IMR-90 (cell line): ENCODE measurements at regions not wholly inside any gene's neighbourhood (a gene's known extent, or its start where the extent isn't known, plus 50 kb on each side); places are given as distances from the start of the nearest gene placed in this dataset.

ENCODE experiments used
- ATAC-seq: fragments of 200-7000 bp; cut with Tn5 transposase; 2 replicates; pipeline ENCODE4 v1.9.1; 2020; ENCODE audit warnings: low read depth, mild to moderate bottlenecking, moderate library complexity
- BruUV-seq: library from RNA; stranded (reverse); fragments of 400-500 nt; replicated peaks from 2 replicates; lab custom pipeline; 2021; lab: Mats Ljungman, UMichigan
- CTCF ChIA-PET: fragments of 300-600 bp; formaldehyde crosslinking; extraction: SDS; loops from one replicate; lab custom pipeline; 2021; ENCODE audit warnings: antibody characterized with exemption; lab: Yijun Ruan, JAX
- POLR2A ChIA-PET: fragments of 300-600 bp; sonication (Branson Sonifier 250); formaldehyde crosslinking; loops from one replicate; lab custom pipeline; 2022; ENCODE audit warnings: antibody characterized with exemption; ENCODE audit not compliant: unreplicated experiment; lab: Charles Lee
- DNase-seq: peaks from one replicate; pipeline ENCODE4 v3.0.0; 2013
- H2AFZ ChIP-seq: replicated peaks from 2 replicates; pipeline ENCODE3; 2013; ENCODE audit warnings: low read length, mild to moderate bottlenecking; ENCODE audit not compliant: poor library complexity
- H2AK5ac ChIP-seq: 2 replicates; pipeline ENCODE4 v1.6.1; 2013; ENCODE audit warnings: low read depth, low read length, inconsistent platforms
- H2AK9ac ChIP-seq: replicated peaks from 2 replicates; pipeline ENCODE3; 2013; ENCODE audit warnings: mild to moderate bottlenecking, low read depth, low read length, moderate library complexity; ENCODE audit not compliant: poor library complexity
- H2BK120ac ChIP-seq: 2 replicates; pipeline ENCODE4 v1.6.1; 2013; ENCODE audit warnings: low read depth, low read length, inconsistent platforms
- H2BK15ac ChIP-seq: 3 replicates; pipeline ENCODE4 v1.6.1; 2013; ENCODE audit warnings: low read depth, low read length, inconsistent platforms
- H2BK20ac ChIP-seq: 2 replicates; pipeline ENCODE4 v1.6.1; 2013; ENCODE audit warnings: low read depth, mild to moderate bottlenecking, inconsistent platforms, low read length, moderate library complexity
- H2BK5ac ChIP-seq: 2 replicates; pipeline ENCODE4 v1.6.1; 2013; ENCODE audit warnings: mild to moderate bottlenecking, low read depth, low read length, inconsistent platforms; ENCODE audit not compliant: poor library complexity, severe bottlenecking
- H3K14ac ChIP-seq: replicated peaks from 2 replicates; pipeline ENCODE4 v1.6.1; 2013; ENCODE audit warnings: low read depth, low read length, inconsistent platforms
- H3K18ac ChIP-seq: 2 replicates; pipeline ENCODE4 v1.6.1; 2013; ENCODE audit warnings: low read depth, low read length, control low read depth
- H3K23ac ChIP-seq: 2 replicates; pipeline ENCODE4 v1.6.1; 2013; ENCODE audit warnings: low read depth, low read length, inconsistent platforms
- H3K27ac ChIP-seq: 2 replicates; pipeline ENCODE4 v1.5.1; 2013; ENCODE audit warnings: mild to moderate bottlenecking, control low read depth, low read length; ENCODE audit not compliant: insufficient read depth
- H3K27me3 ChIP-seq: 2 replicates; pipeline ENCODE4 v1.6.1; 2013; ENCODE audit warnings: low read length; ENCODE audit not compliant: control insufficient read depth, insufficient read depth
- H3K36me3 ChIP-seq: 2 replicates; pipeline ENCODE4 v1.6.1; 2013; ENCODE audit warnings: low read length, mixed read lengths; ENCODE audit not compliant: control insufficient read depth, insufficient read depth
- H3K4ac ChIP-seq: 2 replicates; pipeline ENCODE4 v1.6.1; 2013; ENCODE audit warnings: low read depth, low read length, inconsistent platforms
- H3K4me1 ChIP-seq: 2 replicates; pipeline ENCODE4 v1.6.1; 2013; ENCODE audit warnings: low read length, mixed read lengths; ENCODE audit not compliant: control insufficient read depth, insufficient read depth
- H3K4me2 ChIP-seq: 2 replicates; pipeline ENCODE4 v1.6.1; 2013; ENCODE audit warnings: low read depth, mild to moderate bottlenecking, control low read depth, low read length, moderate library complexity
- H3K4me3 ChIP-seq: 2 replicates; pipeline ENCODE4 v1.5.1; 2013; ENCODE audit warnings: low read depth, mild to moderate bottlenecking, control low read depth, low read length, moderate library complexity; ENCODE audit not compliant: insufficient read depth
- H3K56ac ChIP-seq: 2 replicates; pipeline ENCODE4 v1.6.1; 2013; ENCODE audit warnings: low read length, inconsistent platforms; ENCODE audit not compliant: insufficient read depth; ENCODE audit errors: extremely low read depth
- H3K79me1 ChIP-seq, 2 experiments: 2 replicates each; pipeline ENCODE4 v1.6.1; 2013; ENCODE audit warnings: low read length in 2 of 2, inconsistent platforms in 1 of 2, low read depth in 1 of 2
- H3K9ac ChIP-seq: 2 replicates; pipeline ENCODE4 v1.6.1; 2013; ENCODE audit warnings: low read depth, low read length, control low read depth
- H3K9me1 ChIP-seq: 2 replicates; pipeline ENCODE4 v1.6.1; 2013; ENCODE audit warnings: low read length, inconsistent platforms; ENCODE audit not compliant: insufficient read depth
- H3K9me3 ChIP-seq: 2 replicates; pipeline ENCODE4 v1.6.1; 2013; ENCODE audit warnings: low read length; ENCODE audit not compliant: control insufficient read depth, insufficient read depth
- H4K20me1 ChIP-seq: 2 replicates; pipeline ENCODE4 v1.6.1; 2013; ENCODE audit warnings: low read length, inconsistent platforms; ENCODE audit not compliant: insufficient read depth
- H4K5ac ChIP-seq: 2 replicates; pipeline ENCODE4 v1.6.1; 2013; ENCODE audit warnings: mild to moderate bottlenecking, low read depth, low read length, control low read depth
- H4K8ac ChIP-seq, 2 experiments: 2 replicates each; pipeline ENCODE4 v1.6.1; 2013; ENCODE audit warnings: low read depth in 2 of 2, low read length in 2 of 2, control low read depth in 1 of 2, inconsistent platforms in 1 of 2
- H4K91ac ChIP-seq: 2 replicates; pipeline ENCODE4 v1.6.1; 2013; ENCODE audit warnings: low read depth, low read length, inconsistent platforms; ENCODE audit not compliant: insufficient read depth
- BHLHE40 ChIP-seq: fragments of 150-350 bp; IDR thresholded peaks from 2 replicates; pipeline ENCODE4 v1.6.1; 2016; ENCODE audit warnings: mild to moderate bottlenecking, low read depth, low read length
- CEBPB ChIP-seq: IDR thresholded peaks from 2 replicates; pipeline ENCODE4 v1.6.1; 2012; ENCODE audit warnings: low read depth, low read length, improper control_type of control experiment
- CHD1 ChIP-seq: IDR thresholded peaks from 2 replicates; pipeline ENCODE4 v1.6.1; 2012; ENCODE audit warnings: low read depth, low read length, improper control_type of control experiment
- FOS ChIP-seq: fragments of 150-350 bp; IDR thresholded peaks from 2 replicates; pipeline ENCODE4 v1.6.1; 2016; ENCODE audit warnings: low read depth, low read length
- MAFK ChIP-seq: IDR thresholded peaks from 2 replicates; pipeline ENCODE4 v1.6.1; 2012; ENCODE audit warnings: low read depth, low read length, improper control_type of control experiment
- MAZ ChIP-seq: IDR thresholded peaks from 2 replicates; pipeline ENCODE4 v1.6.1; 2012; ENCODE audit warnings: low read depth, mild to moderate bottlenecking, low read length, improper control_type of control experiment, moderate library complexity, borderline replicate concordance
- MXI1 ChIP-seq: IDR thresholded peaks from 2 replicates; pipeline ENCODE4 v1.6.1; 2012; ENCODE audit warnings: low read depth, mild to moderate bottlenecking, low read length, moderate library complexity, borderline replicate concordance
- NFE2L2 ChIP-seq: fragments of 150-350 bp; IDR thresholded peaks from 2 replicates; pipeline ENCODE4 v1.6.1; 2016; ENCODE audit warnings: low read depth, mild to moderate bottlenecking, low read length
- POLR2A ChIP-seq: IDR thresholded peaks from 2 replicates; pipeline ENCODE4 v1.6.1; 2012; ENCODE audit warnings: mild to moderate bottlenecking, low read depth, low read length
- RAD21 ChIP-seq: IDR thresholded peaks from 2 replicates; pipeline ENCODE4 v1.6.1; 2012; ENCODE audit warnings: low read length, improper control_type of control experiment
- RCOR1 ChIP-seq: IDR thresholded peaks from 2 replicates; pipeline ENCODE4 v1.6.1; 2012; ENCODE audit warnings: mild to moderate bottlenecking, low read length, improper control_type of control experiment; ENCODE audit not compliant: insufficient replicate concordance
- RFX5 ChIP-seq: IDR thresholded peaks from 2 replicates; pipeline ENCODE4 v1.8.0; 2012; ENCODE audit warnings: low read depth, mild to moderate bottlenecking, low read length, moderate library complexity
- SMC3 ChIP-seq: fragments of 150-350 bp; IDR thresholded peaks from 2 replicates; pipeline ENCODE4 v1.6.1; 2016; ENCODE audit warnings: low read depth, mild to moderate bottlenecking, antibody characterized with exemption, low read length, moderate library complexity
- WGBS, 2 experiments: methylation state at CpG; one replicate each; pipeline versions ENCODE4 v1.1.5 to v1.1.7; 2013; ENCODE audit warnings: missing lambda C conversion rate in 2 of 2; ENCODE audit not compliant: insufficient read length in 1 of 2; ENCODE audit errors: extremely low coverage in 2 of 2; 5-methylcytosine and 5-hydroxymethylcytosine counted together
- dilution Hi-C: fragments of 300-500 bp; cut with HindIII; formaldehyde crosslinking; loops from one replicate; pipeline ENCODE4 v1.14.3; 2018; ENCODE audit warnings: low sequenced_read_pairs; ENCODE audit not compliant: unreplicated experiment
- in situ Hi-C: fragments of 300-500 bp; cut with MboI; formaldehyde crosslinking; loops from 3 replicates; pipeline ENCODE4 v1.14.3; 2019; ENCODE audit warnings: low sequenced_read_pairs, inconsistent platforms, mixed read lengths
- intact Hi-C: fragments of 100-400 bp; cut with micrococcal nuclease; formaldehyde crosslinking; loops from 2 replicates; pipeline ENCODE4 v1.10.0; 2022
- TF ChIP-seq, protein P1 (sequence below): fragments of 150-350 bp; IDR thresholded peaks from 2 replicates; pipeline ENCODE4 v1.6.1; 2016; ENCODE audit warnings: low read depth, mild to moderate bottlenecking, low read length, moderate library complexity, borderline replicate concordance
- TF ChIP-seq, protein P2 (sequence below): conservative IDR thresholded peaks from 2 replicates; pipeline ENCODE4 v1.5.1; 2012; ENCODE audit warnings: mild to moderate bottlenecking, low read depth, low read length, improper control_type of control experiment
- TF ChIP-seq, protein P3 (sequence below): fragments of 150-350 bp; IDR thresholded peaks from 2 replicates; pipeline ENCODE4 v1.6.1; 2017; ENCODE audit warnings: mild to moderate bottlenecking, antibody characterized with exemption, low read length, low read depth

DNA sequence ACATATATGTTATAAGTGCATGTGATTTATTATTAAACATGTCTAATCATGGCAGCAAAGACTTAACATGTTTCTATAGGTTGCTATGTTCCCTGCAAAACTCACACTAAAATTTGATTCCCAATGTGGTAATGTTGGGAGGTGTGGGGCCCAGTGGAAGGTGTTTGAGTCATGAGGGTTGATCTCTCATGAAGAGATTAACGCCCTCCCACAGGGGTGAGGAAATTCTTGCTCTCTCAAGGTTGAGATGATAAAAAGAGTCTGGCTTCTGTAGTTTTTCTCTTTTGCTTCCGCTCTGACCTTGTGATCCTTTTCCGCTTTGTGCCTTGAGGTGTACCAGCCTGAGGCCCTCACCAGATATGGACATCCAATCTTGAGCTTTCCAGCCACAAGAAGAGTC is 737.5 kb upstream of the SLITRK5 start:
- Histone ChIP-seq H3K14ac (no peak overlapping the region), H3K9ac (no peak overlapping the region), H2BK5ac (no peak overlapping the region), H3K56ac (no peak overlapping the region), H2BK15ac (no peak overlapping the region), H4K20me1 (no peaks in the 10 kb centered on the region), H3K4me3 (no peak overlapping the region), H3K4ac (no peak overlapping the region), H3K27me3 (no peaks in the 10 kb centered on the region), H2BK120ac (no peak overlapping the region), H3K9me3 (no peaks in the 10 kb centered on the region), H2AK5ac (no peak overlapping the region), H3K27ac (no peak overlapping the region), H3K79me1 (no peaks in the 10 kb centered on the region), H2AK9ac (no peak overlapping the region), H3K23ac (no peak overlapping the region), H3K18ac (no peak overlapping the region), H2AFZ (no peak overlapping the region), H4K91ac (no peak overlapping the region), H3K4me1 (no peaks in the 10 kb centered on the region), H3K36me3 (no peaks in the 10 kb centered on the region), H4K5ac (no peak overlapping the region; the same call in 1 of the 2 replicates), H3K4me2 (no peak overlapping the region), H2BK20ac (no peak overlapping the region), H4K8ac (no peak overlapping the region), H3K9me1 (no peaks in the 10 kb centered on the region)
- no peak for TF ChIP-seq POLR2A
- TF ChIP-seq CHD1: no peak
- no peak for TF ChIP-seq RCOR1
- TF ChIP-seq, protein P1, sequence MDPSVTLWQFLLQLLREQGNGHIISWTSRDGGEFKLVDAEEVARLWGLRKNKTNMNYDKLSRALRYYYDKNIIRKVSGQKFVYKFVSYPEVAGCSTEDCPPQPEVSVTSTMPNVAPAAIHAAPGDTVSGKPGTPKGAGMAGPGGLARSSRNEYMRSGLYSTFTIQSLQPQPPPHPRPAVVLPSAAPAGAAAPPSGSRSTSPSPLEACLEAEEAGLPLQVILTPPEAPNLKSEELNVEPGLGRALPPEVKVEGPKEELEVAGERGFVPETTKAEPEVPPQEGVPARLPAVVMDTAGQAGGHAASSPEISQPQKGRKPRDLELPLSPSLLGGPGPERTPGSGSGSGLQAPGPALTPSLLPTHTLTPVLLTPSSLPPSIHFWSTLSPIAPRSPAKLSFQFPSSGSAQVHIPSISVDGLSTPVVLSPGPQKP: no peak
- no peak for TF ChIP-seq CEBPB
- TF ChIP-seq SMC3: no peak
- TF ChIP-seq NFE2L2: no peak
- no peak for TF ChIP-seq RAD21
- TF ChIP-seq MAFK: no peak
- TF ChIP-seq MAZ: no peak
- TF ChIP-seq MXI1: no peak
- TF ChIP-seq, protein P2, sequence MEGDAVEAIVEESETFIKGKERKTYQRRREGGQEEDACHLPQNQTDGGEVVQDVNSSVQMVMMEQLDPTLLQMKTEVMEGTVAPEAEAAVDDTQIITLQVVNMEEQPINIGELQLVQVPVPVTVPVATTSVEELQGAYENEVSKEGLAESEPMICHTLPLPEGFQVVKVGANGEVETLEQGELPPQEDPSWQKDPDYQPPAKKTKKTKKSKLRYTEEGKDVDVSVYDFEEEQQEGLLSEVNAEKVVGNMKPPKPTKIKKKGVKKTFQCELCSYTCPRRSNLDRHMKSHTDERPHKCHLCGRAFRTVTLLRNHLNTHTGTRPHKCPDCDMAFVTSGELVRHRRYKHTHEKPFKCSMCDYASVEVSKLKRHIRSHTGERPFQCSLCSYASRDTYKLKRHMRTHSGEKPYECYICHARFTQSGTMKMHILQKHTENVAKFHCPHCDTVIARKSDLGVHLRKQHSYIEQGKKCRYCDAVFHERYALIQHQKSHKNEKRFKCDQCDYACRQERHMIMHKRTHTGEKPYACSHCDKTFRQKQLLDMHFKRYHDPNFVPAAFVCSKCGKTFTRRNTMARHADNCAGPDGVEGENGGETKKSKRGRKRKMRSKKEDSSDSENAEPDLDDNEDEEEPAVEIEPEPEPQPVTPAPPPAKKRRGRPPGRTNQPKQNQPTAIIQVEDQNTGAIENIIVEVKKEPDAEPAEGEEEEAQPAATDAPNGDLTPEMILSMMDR: no peak
- no peak for TF ChIP-seq BHLHE40
- TF ChIP-seq, protein P3, sequence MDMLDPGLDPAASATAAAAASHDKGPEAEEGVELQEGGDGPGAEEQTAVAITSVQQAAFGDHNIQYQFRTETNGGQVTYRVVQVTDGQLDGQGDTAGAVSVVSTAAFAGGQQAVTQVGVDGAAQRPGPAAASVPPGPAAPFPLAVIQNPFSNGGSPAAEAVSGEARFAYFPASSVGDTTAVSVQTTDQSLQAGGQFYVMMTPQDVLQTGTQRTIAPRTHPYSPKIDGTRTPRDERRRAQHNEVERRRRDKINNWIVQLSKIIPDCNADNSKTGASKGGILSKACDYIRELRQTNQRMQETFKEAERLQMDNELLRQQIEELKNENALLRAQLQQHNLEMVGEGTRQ: no peak
- TF ChIP-seq RFX5: no peak
- TF ChIP-seq FOS: no peak
- ChIA-PET POLR2A (no interaction called here), CTCF (no interaction called here)
- in situ Hi-C loops: no loop called here
- BruUV-seq: no TSS peak
- DNase-seq: no peak
- ATAC-seq: no peak
- dilution Hi-C loops: no loop called here
- intact Hi-C loops: no loop called here
- WGBS, 2 experiments: no CpG with 5 or more reads among the region's 3 CpGs
